Mesodermal cell (in vitro differentiated cells): ENCODE measurements at regions not wholly inside any gene's neighbourhood (a gene's known extent, or its start where the extent isn't known, plus 50 kb on each side); places are given as distances from the start of the nearest gene placed in this dataset.
"Not testable (repeated sequence)": the region's sequence is repeated elsewhere in the genome, so short reads cannot be mapped to it uniquely, and the experiment has no call there.

Source experiments
- H3K27ac ChIP-seq: 2 replicates; pipeline ENCODE4 v1.7.0; 2013; ENCODE audit warnings: mild to moderate bottlenecking, low read depth, low read length, moderate library complexity; ENCODE audit not compliant: severe bottlenecking
- H3K36me3 ChIP-seq: 2 replicates; pipeline ENCODE4 v1.7.1; 2013; ENCODE audit warnings: mild to moderate bottlenecking, low read length, moderate library complexity; ENCODE audit not compliant: control insufficient read depth, insufficient read depth
- H3K4me1 ChIP-seq: one replicate; pipeline ENCODE4 v1.7.1; 2013; ENCODE audit warnings: mild to moderate bottlenecking, low read length; ENCODE audit not compliant: insufficient read depth, control insufficient read depth, poor library complexity, severe bottlenecking
- H3K4me3 ChIP-seq: 2 replicates; pipeline ENCODE4 v1.7.0; 2013; ENCODE audit warnings: low read length, control low read depth, mild to moderate bottlenecking; ENCODE audit not compliant: insufficient read depth, poor library complexity, severe bottlenecking; ENCODE audit errors: extremely low read depth
- H3K9me3 ChIP-seq: 2 replicates; pipeline ENCODE4 v1.7.1; 2013; ENCODE audit warnings: mild to moderate bottlenecking, low read length, moderate library complexity; ENCODE audit not compliant: control insufficient read depth
- WGBS, 2 experiments: methylation state at CpG; one replicate each; pipeline ENCODE4 v1.1.5; 2013; ENCODE audit warnings: missing lambda C conversion rate in 2 of 2; ENCODE audit not compliant: insufficient coverage in 2 of 2; 5-methylcytosine and 5-hydroxymethylcytosine counted together

- H3K36me3 ChIP-seq: no peaks in the 10 kb centered on the region
- H3K4me1 ChIP-seq: no peaks in the 10 kb centered on the region
- H3K4me3 ChIP-seq: no peak overlapping the region
- no peaks in the 10 kb centered on the region for H3K9me3 ChIP-seq
- H3K27ac ChIP-seq: no peak overlapping the region
- 82 to 94% methylated on average over 3 of the region's 5 CpGs for WGBS, 2 experiments
These were observed 698.2 kb downstream of the PCDH17 start for GRCh38 chr13:58329746-58330145.

GRCh38 chr13:58340895-58341294, 709.4 kb downstream of the PCDH17 start:
- Histone ChIP-seq H3K36me3 (no peaks in the 10 kb centered on the region), H3K27ac (no peak overlapping the region), H3K4me1 (peaks cover 24% of the 10 kb centered on the region), H3K4me3 (no peak overlapping the region), H3K9me3 (no peaks in the 10 kb centered on the region)

GRCh38 chr13:58341318-58341717, 709.8 kb downstream of the PCDH17 start:
- Histone ChIP-seq H3K36me3 (no peaks in the 10 kb centered on the region), H3K9me3 (no peaks in the 10 kb centered on the region), H3K4me3 (no peak overlapping the region), H3K27ac (no peak overlapping the region), H3K4me1 (peaks cover 24% of the 10 kb centered on the region)
- WGBS, 2 experiments: no CpG with 5 or more reads among the region's 1 CpG

GRCh38 chr13:58343076-58343475, 711.5 kb downstream of the PCDH17 start:
- H3K27ac ChIP-seq: peak overlapping the region; percentile 3
- no peaks in the 10 kb centered on the region for H3K36me3 ChIP-seq
- WGBS, 2 experiments: 72 to 88% methylated on average over 1 to 3 of the region's 3 CpGs
- H3K4me3 ChIP-seq: no peak overlapping the region
- H3K4me1 ChIP-seq: peaks cover 24% of the 10 kb centered on the region
- no peaks in the 10 kb centered on the region for H3K9me3 ChIP-seq

DNA sequence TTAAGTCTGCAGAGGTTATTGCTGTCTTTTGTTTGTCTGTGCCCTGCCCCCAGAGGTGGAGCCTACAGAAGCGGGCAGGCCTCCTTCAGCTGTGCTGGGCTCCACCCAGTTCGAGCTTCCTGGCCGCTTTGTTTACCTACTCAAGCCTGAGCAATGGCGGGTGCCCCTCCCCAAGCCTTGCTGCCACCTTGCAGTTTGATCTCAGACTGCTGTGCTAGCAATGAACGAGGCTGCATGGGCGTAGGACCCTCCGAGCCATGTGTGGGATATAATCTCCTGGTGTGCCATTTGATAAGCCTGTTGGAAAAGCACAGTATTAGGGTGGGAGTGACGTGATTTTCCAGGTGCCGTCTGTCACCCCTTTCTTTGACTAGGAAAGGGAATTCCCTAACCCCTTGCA, 720.6 kb downstream of the PCDH17 start:
- WGBS, 2 experiments: 93 to 100% methylated on average over 3 to 5 of the region's 9 CpGs
- not testable (repeated sequence) for H3K27ac ChIP-seq, H3K9me3 ChIP-seq, H3K4me1 ChIP-seq, H3K36me3 ChIP-seq, H3K4me3 ChIP-seq

DNA sequence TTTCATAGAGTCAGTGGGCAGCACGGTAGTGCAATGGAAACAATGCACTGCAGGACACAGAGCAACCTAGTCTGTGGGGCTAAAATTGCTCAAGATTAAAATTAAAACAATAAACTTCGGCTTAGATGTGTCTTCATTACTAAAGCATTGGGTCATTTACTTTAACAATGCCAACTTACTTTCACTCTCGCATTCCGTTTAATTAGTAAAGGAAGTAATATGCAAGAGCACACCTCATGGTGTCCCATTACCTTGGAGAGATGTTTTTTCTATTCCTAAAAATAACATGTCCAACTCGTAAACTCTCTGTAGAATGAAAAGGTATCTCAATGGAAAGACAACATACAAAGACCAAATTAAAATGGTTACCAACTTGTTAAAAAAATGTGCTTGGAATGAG, 738.4 kb downstream of the PCDH17 start:
- WGBS, 2 experiments: 88 to 100% methylated on average over 1 of the region's 5 CpGs
- H3K27ac ChIP-seq: no peak overlapping the region
- no peaks in the 10 kb centered on the region for H3K36me3 ChIP-seq
- H3K4me3 ChIP-seq: no peak overlapping the region
- H3K9me3 ChIP-seq: no peaks in the 10 kb centered on the region
- H3K4me1 ChIP-seq: no peaks in the 10 kb centered on the region

GRCh38 chr13:58376349-58376748, 744.8 kb downstream of the PCDH17 start:
- H3K27ac ChIP-seq: no peak overlapping the region
- H3K4me3 ChIP-seq: no peak overlapping the region
- H3K4me1 ChIP-seq: no peaks in the 10 kb centered on the region
- WGBS, 2 experiments: no CpG with 5 or more reads among the region's 1 CpG
- H3K36me3 ChIP-seq: no peaks in the 10 kb centered on the region
- H3K9me3 ChIP-seq: no peaks in the 10 kb centered on the region

GRCh38 chr13:58376775-58377174, 745.2 kb downstream of the PCDH17 start:
- Histone ChIP-seq H3K4me1 (no peaks in the 10 kb centered on the region), H3K9me3 (no peaks in the 10 kb centered on the region), H3K36me3 (no peaks in the 10 kb centered on the region), H3K4me3 (no peak overlapping the region), H3K27ac (no peak overlapping the region)
- WGBS, 2 experiments: 80% methylated on average over 1 of the region's 5 CpGs; no CpG with 5 or more reads in 1 of the 2 experiments

- WGBS, 2 experiments: no CpG with 5 or more reads among the region's 1 CpG
- no peaks in the 10 kb centered on the region for H3K36me3 ChIP-seq
- H3K27ac ChIP-seq: no peak overlapping the region
- H3K4me3 ChIP-seq: no peak overlapping the region
- no peaks in the 10 kb centered on the region for H3K4me1 ChIP-seq
- H3K9me3 ChIP-seq: no peaks in the 10 kb centered on the region
These were observed 747.7 kb downstream of the PCDH17 start for GRCh38 chr13:58379221-58379620.

- H3K4me3 ChIP-seq, H3K27ac ChIP-seq, H3K36me3 ChIP-seq, H3K4me1 ChIP-seq, H3K9me3 ChIP-seq: not testable (repeated sequence)
- 87 to 90% methylated on average over 13 to 15 of the region's 18 CpGs for WGBS, 2 experiments
These were observed 753.8 kb downstream of the PCDH17 start for GRCh38 chr13:58385336-58385735.

DNA sequence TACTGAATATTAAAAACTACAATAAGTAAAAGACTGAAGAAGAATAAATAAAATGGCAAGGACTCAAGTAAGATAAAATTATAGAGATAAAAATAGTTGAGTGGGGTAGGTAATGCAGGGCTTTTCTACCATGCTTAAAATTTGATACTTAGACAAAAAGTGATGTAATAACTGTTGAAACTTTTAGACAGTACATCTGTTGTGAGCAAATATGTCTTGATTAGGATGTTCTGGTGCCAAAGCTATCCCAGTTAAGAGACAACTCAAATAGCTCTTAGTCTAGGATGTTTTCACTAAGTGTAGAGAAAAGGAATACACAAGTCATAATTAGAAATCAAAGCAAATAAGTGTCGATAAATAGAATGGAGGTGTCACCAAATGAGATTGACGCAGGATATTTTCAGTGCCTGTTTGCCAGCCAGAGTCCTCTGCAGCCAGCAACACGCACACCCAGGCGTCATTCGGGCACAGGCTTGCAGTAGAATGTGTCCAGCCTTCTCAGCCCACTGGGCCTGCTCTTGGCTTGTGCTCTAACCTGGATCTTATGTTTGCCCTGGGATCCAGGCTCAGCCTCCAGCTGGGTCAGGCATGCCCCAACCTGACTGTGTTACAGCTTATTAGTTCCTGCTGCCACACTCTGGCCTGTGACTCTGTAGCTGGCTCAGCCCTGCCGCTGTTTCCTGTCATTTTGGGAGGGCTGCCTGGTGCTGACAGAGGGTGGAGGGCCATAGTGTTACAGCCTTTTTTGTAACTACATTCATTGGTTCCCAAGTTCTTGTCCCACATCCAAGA, 766.2 kb downstream of the PCDH17 start:
- Histone ChIP-seq H3K36me3 (no peaks in the 10 kb centered on the region), H3K9me3 (peaks cover 5% of the 10 kb centered on the region), H3K27ac (no peak overlapping the region), H3K4me1 (no peaks in the 10 kb centered on the region), H3K4me3 (no peak overlapping the region)
- WGBS, 2 experiments: 90 to 100% methylated on average over 5 to 6 of the region's 6 CpGs
